ENCODE measurements at regions not wholly inside any gene's neighbourhood (a gene's known extent, or its start where the extent isn't known, plus 50 kb on each side); places are given as distances from the start of the nearest gene placed in this dataset.
A peak's percentile ranks its signal among the peaks of the same experiment; 100 is the strongest.

DNA sequence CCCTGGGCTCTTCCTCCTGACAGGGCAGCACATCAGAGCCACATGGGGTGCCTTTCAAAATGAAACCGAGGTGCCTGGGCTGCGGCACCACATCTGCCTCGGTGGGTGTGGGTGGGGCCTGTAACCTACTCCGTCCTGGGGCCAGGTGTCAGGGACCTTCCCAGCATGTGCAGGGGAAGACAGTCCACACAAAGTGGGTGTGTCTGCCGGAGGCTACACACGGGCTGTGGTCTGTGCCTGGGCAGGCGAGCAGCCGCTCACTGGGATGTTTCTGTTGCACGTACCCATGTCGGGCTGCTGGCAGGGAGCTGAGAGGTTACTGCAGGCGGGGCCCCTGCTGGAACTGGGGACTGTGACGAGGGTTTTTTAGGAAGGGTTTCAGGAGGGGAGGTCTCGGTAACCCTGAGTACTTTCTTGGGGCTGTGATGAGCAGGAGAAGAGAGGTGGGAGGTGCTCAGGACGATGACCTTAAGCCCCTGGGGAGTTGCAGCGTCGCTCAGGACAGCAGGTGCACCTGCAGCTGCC, 351.2 kb downstream of the SEC14L1 start:
- no peak overlapping the region for H3K4me3 ChIP-seq (ENCODE audit: low read length)
- TF ChIP-seq, protein P1, sequence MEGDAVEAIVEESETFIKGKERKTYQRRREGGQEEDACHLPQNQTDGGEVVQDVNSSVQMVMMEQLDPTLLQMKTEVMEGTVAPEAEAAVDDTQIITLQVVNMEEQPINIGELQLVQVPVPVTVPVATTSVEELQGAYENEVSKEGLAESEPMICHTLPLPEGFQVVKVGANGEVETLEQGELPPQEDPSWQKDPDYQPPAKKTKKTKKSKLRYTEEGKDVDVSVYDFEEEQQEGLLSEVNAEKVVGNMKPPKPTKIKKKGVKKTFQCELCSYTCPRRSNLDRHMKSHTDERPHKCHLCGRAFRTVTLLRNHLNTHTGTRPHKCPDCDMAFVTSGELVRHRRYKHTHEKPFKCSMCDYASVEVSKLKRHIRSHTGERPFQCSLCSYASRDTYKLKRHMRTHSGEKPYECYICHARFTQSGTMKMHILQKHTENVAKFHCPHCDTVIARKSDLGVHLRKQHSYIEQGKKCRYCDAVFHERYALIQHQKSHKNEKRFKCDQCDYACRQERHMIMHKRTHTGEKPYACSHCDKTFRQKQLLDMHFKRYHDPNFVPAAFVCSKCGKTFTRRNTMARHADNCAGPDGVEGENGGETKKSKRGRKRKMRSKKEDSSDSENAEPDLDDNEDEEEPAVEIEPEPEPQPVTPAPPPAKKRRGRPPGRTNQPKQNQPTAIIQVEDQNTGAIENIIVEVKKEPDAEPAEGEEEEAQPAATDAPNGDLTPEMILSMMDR (conservative IDR thresholded peaks at IDR 0.05; ENCODE audit: low read depth, low read length): no peak
- DNase-seq (ENCODE audit: low read depth): no peak

DNA sequence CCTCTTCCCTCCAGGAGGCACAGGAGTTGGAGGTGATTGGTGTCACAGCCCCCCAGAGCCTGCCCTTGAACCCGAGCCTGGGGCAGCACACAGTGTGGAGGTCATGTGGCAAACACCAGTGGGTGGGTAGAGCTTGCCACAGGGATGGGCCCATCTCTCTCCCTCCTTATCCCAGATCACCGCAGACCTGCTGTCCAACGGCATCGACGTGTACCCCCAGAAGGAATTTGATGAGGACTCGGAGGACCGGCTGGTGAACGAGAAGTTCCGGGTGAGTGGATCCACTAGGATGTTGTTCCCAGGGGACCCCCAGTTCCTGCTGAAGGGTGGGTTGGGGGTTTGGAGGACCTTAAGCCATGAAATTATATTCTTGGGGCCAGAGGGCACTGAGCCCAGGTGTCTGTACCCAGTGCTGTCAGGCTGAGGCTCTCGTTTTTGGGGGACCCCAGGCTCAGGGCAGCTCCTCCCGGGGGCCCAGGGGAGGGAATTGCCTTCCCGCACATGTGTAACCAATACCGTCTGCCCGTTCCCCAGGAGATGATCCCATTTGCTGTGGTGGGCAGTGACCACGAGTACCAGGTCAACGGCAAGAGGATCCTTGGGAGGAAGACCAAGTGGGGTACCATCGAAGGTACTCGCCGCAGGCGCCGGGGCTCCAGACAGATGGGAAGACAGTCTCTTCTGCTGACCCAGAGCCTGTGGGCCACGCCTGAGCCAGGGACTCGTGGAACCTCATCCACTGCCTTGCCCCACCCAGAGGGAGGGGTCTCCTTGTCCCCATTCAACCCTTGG, 351.9 kb downstream of the SEC14L1 start:
- H3K4me3 ChIP-seq (ENCODE audit: low read length): no peak overlapping the region
- no peak for DNase-seq (ENCODE audit: low read depth)
- TF ChIP-seq, protein P1 (conservative IDR thresholded peaks at IDR 0.05; ENCODE audit: low read depth, low read length): no peak

DNA sequence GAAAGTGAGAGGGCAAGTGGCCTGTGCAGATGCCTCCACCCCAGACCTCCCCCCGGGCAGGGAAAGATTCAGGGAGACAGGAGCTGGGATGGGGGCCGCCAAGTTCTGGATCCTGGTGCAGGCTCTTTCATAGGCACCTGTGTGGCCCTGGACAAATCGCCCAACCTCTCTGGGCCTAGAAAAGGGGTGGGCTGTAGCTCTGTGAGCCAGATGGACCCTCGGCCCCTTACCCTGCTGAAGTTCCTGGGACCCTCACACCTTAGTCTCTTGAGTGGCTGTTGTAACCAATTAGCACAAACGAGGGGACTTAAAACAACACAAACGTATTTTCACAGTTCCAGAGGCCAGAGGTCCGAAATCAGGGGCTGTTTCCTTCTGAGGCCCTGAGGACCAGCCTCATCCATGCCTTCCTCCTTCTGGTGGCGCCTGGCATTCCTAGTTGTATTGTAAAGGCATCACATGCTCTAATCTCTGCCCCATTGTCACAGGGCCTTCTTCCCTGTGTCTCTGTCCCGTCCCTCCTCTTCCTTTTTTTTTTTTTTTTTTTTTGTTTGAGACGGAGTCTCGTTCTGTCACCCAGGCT, 352.6 kb downstream of the SEC14L1 start:
- DNase-seq (ENCODE audit: low read depth): no peak
- no peak overlapping the region for H3K4me3 ChIP-seq (ENCODE audit: low read length)
- TF ChIP-seq, protein P1 (conservative IDR thresholded peaks at IDR 0.05; ENCODE audit: low read depth, low read length): no peak

DNA sequence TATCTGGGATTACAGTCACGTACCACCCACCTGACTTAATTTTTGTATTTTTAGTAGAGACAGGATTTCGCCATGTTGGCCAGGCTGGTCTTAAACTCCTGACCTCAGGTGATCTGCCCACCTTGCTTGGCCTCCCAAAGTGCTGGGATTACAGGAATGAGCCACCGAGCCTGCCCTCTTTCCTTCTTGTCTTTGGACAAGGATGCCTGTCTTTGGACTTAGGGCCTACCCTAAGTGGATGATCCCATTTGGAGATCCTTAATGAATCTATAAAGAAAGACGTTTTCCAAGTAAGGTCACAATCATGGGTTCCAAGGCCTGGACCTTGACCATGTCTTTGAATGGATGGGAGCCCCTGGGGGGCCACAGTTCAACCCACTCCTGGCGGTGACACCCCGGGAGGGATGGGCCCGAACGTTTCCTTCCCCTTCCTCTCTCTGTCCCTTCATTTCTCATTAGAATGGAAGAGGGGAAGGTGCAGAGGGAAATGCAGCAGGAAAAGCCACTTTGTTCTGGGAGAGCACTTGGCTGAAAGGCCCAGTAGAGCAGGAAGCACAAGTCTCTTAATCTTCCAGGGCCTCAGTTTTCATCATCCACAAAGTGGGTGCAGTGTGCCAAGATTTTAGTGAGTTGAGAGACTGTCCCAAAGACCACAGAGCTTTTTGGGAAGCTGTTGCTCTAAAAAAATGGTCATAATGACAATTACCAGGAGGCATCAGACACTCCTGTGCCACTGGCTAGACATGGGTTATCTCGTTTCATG, 353.3 kb downstream of the SEC14L1 start:
- TF ChIP-seq, protein P1 (conservative IDR thresholded peaks at IDR 0.05; ENCODE audit: low read depth, low read length): no peak
- DNase-seq (ENCODE audit: low read depth): no peak
- H3K4me3 ChIP-seq (ENCODE audit: low read length): no peak overlapping the region

DNA sequence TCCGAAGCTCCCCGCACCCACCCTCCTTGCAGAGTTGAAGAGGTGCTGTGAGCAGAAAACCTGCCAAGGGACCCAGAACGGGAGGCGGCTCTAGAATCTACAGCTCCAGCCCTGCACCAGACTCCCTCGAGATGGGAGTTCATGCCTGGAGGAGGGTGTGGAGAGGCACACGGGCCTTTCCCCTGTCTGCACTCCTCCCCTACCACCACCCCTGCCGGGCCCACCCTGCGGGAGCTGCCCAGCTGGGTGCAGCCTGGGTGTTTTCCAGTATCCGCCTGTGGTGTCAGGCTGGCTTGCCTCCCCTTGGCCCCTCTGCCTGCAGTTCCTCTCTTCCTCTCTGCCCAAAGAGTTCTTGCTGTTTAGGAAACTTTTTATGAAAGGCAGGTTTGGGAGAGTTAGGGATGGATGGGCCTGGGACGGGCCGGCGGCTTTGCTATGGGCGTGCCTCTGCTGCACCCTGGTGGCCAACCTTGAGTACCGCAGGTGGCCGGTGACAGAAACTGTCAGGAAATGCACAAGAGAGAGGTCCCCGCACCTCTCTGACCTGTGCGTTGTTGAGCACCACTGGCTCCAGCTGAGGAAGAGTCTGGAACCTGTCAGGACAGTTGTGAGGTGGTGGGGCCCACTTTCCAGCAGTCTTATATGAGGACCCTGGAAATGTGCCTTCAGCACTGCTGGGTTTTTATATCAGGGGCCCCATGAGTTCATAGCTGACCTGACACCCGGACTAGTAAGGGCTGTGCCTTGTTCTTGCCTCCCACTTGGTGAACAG, 354.1 kb downstream of the SEC14L1 start:
- no peak for DNase-seq (ENCODE audit: low read depth)
- H3K4me3 ChIP-seq (ENCODE audit: low read length): no peak overlapping the region
- TF ChIP-seq, protein P1 (conservative IDR thresholded peaks at IDR 0.05; ENCODE audit: low read depth, low read length): peak; percentile 89

DNA sequence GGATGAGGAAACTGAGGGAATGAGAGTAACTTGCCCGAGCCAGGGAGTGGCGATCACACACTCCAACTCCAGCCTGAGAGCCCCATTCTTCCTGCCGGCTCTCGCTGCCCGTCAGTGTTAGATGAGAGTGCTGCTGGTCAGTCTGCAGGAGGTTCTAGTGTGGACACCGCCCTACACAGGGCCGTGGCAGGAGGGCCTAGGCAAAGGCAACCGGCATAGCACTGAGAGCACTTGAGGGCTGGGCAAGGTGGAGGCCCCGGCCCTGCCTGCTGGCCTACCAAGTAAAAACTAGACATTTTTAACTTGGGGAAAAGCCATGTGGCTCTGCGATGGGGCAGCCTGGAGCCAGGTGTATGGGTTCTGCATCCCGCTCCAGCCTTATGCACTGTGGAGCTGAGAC, 354.8 kb downstream of the SEC14L1 start:
- DNase-seq (ENCODE audit: low read depth): no peak
- no peak overlapping the region for H3K4me3 ChIP-seq (ENCODE audit: low read length)
- TF ChIP-seq, protein P1 (conservative IDR thresholded peaks at IDR 0.05; ENCODE audit: low read depth, low read length): no peak
